ENCODE measurements at regions not wholly inside any gene's neighbourhood (a gene's known extent, or its start where the extent isn't known, plus 50 kb on each side); places are given as distances from the start of the nearest gene placed in this dataset.

DNA sequence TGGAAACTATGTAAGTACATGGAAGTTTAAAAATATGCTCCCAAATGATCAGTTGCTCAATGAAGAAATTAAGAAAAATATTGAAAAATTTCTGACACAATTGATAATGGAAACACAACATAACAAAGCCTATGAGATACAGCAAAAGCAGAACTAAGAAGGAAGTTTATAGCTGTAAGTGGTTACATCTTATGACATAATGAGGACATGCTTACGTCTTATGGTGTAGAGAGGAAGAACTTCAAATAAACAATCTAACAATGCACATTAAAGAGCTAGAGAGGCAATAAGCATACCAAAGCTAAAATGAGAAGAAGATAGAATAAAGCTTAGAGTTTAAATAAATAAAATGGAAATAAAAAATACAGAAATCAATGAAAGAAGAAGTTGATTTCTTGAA, 50.0 kb upstream of the CEACAM21 start:
- Histone ChIP-seq H3K9me3 (ENCODE audit: severe bottlenecking) (peaks cover 15% of the 10 kb centered on the region), H3K27ac (no peak overlapping the region), H3K27me3 (ENCODE audit: insufficient read depth, low read depth, severe bottlenecking) (no peaks in the 10 kb centered on the region), H3K4me3 (ENCODE audit: low read depth, low read length) (no peak overlapping the region), H3K36me3 (no peaks in the 10 kb centered on the region)
- TF ChIP-seq CTCF (IDR thresholded peaks at IDR 0.05; ENCODE audit: low read depth, low read length) = no peak
- DNase-seq = no peak

Data from WERI-Rb-1 (cell line).